Gastrocnemius medialis (tissue), 4 donors: ENCODE measurements at regions not wholly inside any gene's neighbourhood (a gene's known extent, or its start where the extent isn't known, plus 50 kb on each side); places are given as distances from the start of the nearest gene placed in this dataset.

ENCODE experiments used
- ATAC-seq, 2 donors: fragments of 150-250 bp; one replicate each; pipeline ENCODE4 v1.9.1; 2016
- DNase-seq, 2 donors: peaks; one replicate each; pipeline ENCODE4 v3.0.0-alpha.2; 2019
- H3K27ac ChIP-seq, 4 donors: fragments of 200-600 bp; sonication (generic); 1 replicate in 1 of 4; 2 replicates in 3 of 4; pipeline ENCODE4 v1.5.1; 2016 to 2018; ENCODE audit warnings: mild to moderate bottlenecking in 2 of 4, moderate library complexity in 1 of 4
- H3K27me3 ChIP-seq, 3 donors: fragments of 200-600 bp; sonication (generic) in 2 of 3; 1 replicate in 1 of 3; 2 replicates in 2 of 3; pipeline versions ENCODE4 v1.5.1 to v1.6.0; 2016 to 2019; ENCODE audit warnings: mild to moderate bottlenecking in 1 of 3, moderate library complexity in 1 of 3
- H3K36me3 ChIP-seq, 2 donors: fragments of 200-600 bp; sonication (generic) in 1 of 2; one replicate each; pipeline ENCODE4 v1.5.1; 2017 to 2018
- H3K4me1 ChIP-seq, 2 donors: fragments of 200-600 bp; sonication (generic) in 1 of 2; one replicate each; pipeline ENCODE4 v1.5.1; 2016 to 2017; ENCODE audit warnings: mild to moderate bottlenecking in 2 of 2
- H3K4me3 ChIP-seq, 4 donors: fragments of 200-600 bp; sonication (generic) in 3 of 4; 1 replicate in 1 of 4; 2 replicates in 3 of 4; pipeline ENCODE4 v1.5.1; 2016 to 2019; ENCODE audit warnings: mild to moderate bottlenecking in 2 of 4
- H3K9me3 ChIP-seq, 3 donors: fragments of 200-600 bp; sonication (generic) in 2 of 3; 1 replicate in 1 of 3; 2 replicates in 2 of 3; pipeline ENCODE4 v1.5.1; 2016 to 2019
- POLR2A ChIP-seq, 2 donors: fragments of 450-650 bp; IDR thresholded peaks; one replicate each; pipeline ENCODE4 v1.6.1; 2017; ENCODE audit warnings: antibody characterized with exemption in 2 of 2, mild to moderate bottlenecking in 2 of 2, moderate library complexity in 2 of 2
- in situ Hi-C, 4 donors: fragments of 200-750 bp; cut with MboI; loops; one replicate each; pipeline versions ENCODE4 v1.15.0 to v1.8.0; 2017; ENCODE audit warnings: low sequenced_read_pairs in 4 of 4
- intact Hi-C: fragments of 100-400 bp; cut with DNase I; formaldehyde crosslinking; loops from one replicate; pipeline ENCODE4 v1.15.1; 2023; ENCODE audit warnings: low total_unique reads
- TF ChIP-seq, protein P1 (sequence below), 5 experiments: fragments of 450-650 bp in 3 of 5; fragments of 200-600 bp in 2 of 5; sonication (generic) in 2 of 5; IDR thresholded peaks in 4 of 5; conservative IDR thresholded peaks in 1 of 5; 1 replicate in 4 of 5; 2 replicates in 1 of 5; pipeline ENCODE4 v1.5.1; 2016 to 2019; ENCODE audit warnings: antibody characterized with exemption in 5 of 5, mild to moderate bottlenecking in 3 of 5, moderate library complexity in 3 of 5

GRCh38 chr13:67696775-67697174 is 466.6 kb upstream of the PCDH9 start:
- H3K27me3 ChIP-seq = no peaks in the 10 kb centered on the region
- no peaks in the 10 kb centered on the region for H3K9me3 ChIP-seq
- H3K4me3 ChIP-seq = no peak overlapping the region
- no peaks in the 10 kb centered on the region for H3K36me3 ChIP-seq
- TF ChIP-seq, protein P1, sequence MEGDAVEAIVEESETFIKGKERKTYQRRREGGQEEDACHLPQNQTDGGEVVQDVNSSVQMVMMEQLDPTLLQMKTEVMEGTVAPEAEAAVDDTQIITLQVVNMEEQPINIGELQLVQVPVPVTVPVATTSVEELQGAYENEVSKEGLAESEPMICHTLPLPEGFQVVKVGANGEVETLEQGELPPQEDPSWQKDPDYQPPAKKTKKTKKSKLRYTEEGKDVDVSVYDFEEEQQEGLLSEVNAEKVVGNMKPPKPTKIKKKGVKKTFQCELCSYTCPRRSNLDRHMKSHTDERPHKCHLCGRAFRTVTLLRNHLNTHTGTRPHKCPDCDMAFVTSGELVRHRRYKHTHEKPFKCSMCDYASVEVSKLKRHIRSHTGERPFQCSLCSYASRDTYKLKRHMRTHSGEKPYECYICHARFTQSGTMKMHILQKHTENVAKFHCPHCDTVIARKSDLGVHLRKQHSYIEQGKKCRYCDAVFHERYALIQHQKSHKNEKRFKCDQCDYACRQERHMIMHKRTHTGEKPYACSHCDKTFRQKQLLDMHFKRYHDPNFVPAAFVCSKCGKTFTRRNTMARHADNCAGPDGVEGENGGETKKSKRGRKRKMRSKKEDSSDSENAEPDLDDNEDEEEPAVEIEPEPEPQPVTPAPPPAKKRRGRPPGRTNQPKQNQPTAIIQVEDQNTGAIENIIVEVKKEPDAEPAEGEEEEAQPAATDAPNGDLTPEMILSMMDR (IDR thresholded peaks at IDR 0.05 in 4 of 5, conservative IDR thresholded peaks at IDR 0.05 in 1 of 5) = no peak
- TF ChIP-seq POLR2A (IDR thresholded peaks at IDR 0.05) = no peak
- no peak for DNase-seq
- no peak overlapping the region for H3K27ac ChIP-seq
- no peak for ATAC-seq
- no peaks in the 10 kb centered on the region for H3K4me1 ChIP-seq
- intact Hi-C loops (no loop called here), in situ Hi-C loops (no loop called here)

DNA sequence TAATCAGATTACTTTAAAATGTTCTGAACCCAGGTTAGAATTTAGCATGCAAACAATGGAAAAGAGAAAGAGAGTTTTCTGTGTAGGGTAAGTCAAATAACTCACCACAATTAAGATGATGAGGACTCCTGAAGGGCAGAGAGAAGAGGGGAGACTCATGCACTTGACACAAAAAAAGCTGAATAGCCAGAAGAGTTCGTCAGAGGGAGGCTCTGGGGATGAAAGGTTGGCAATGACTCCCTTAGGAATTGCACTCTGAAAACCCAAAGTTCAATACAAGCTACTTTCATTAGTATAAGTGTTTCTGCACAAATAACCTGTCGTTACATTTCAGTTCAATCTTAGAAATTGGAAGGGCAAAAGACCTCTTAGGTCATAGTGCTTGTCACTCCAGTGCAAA is 434.4 kb upstream of the PCDH9 start:
- Histone ChIP-seq H3K27ac (no peak overlapping the region), H3K4me1 (no peaks in the 10 kb centered on the region), H3K4me3 (no peak overlapping the region), H3K9me3 (no peaks in the 10 kb centered on the region), H3K27me3 (no peaks in the 10 kb centered on the region), H3K36me3 (no peaks in the 10 kb centered on the region)
- intact Hi-C loops = no loop called here
- ATAC-seq (no peak), DNase-seq (no peak)
- in situ Hi-C loops = no loop called here
- TF ChIP-seq, protein P1 (IDR thresholded peaks at IDR 0.05 in 4 of 5, conservative IDR thresholded peaks at IDR 0.05 in 1 of 5) = no peak
- no peak for TF ChIP-seq POLR2A (IDR thresholded peaks at IDR 0.05)

GRCh38 chr13:67662997-67663396 is 432.9 kb upstream of the PCDH9 start:
- intact Hi-C loops (no loop called here), in situ Hi-C loops (no loop called here)
- no peaks in the 10 kb centered on the region for H3K36me3 ChIP-seq
- DNase-seq = no peak
- no peak for ATAC-seq
- no peak overlapping the region for H3K27ac ChIP-seq
- H3K4me1 ChIP-seq = no peaks in the 10 kb centered on the region
- TF ChIP-seq, protein P1 (IDR thresholded peaks at IDR 0.05 in 4 of 5, conservative IDR thresholded peaks at IDR 0.05 in 1 of 5) = no peak
- TF ChIP-seq POLR2A (IDR thresholded peaks at IDR 0.05) = no peak
- H3K27me3 ChIP-seq = no peaks in the 10 kb centered on the region
- H3K4me3 ChIP-seq = no peak overlapping the region
- no peaks in the 10 kb centered on the region for H3K9me3 ChIP-seq

- Histone ChIP-seq H3K4me3 (no peak overlapping the region), H3K27me3 (no peaks in the 10 kb centered on the region), H3K4me1 (no peaks in the 10 kb centered on the region), H3K9me3 (no peaks in the 10 kb centered on the region), H3K36me3 (no peaks in the 10 kb centered on the region), H3K27ac (no peak overlapping the region)
- in situ Hi-C loops = no loop called here
- ATAC-seq (no peak), DNase-seq (no peak)
- intact Hi-C loops = no loop called here
- TF ChIP-seq POLR2A (IDR thresholded peaks at IDR 0.05) = no peak
- TF ChIP-seq, protein P1 (IDR thresholded peaks at IDR 0.05 in 4 of 5, conservative IDR thresholded peaks at IDR 0.05 in 1 of 5) = no peak
Measured at GRCh38 chr13:67652887-67653286, 422.8 kb upstream of the PCDH9 start.

- Histone ChIP-seq H3K27ac (no peak overlapping the region), H3K4me3 (no peak overlapping the region), H3K9me3 (no peaks in the 10 kb centered on the region), H3K4me1 (no peaks in the 10 kb centered on the region), H3K27me3 (no peaks in the 10 kb centered on the region), H3K36me3 (no peaks in the 10 kb centered on the region)
- TF ChIP-seq, protein P1 (IDR thresholded peaks at IDR 0.05 in 4 of 5, conservative IDR thresholded peaks at IDR 0.05 in 1 of 5) = no peak
- no peak for TF ChIP-seq POLR2A (IDR thresholded peaks at IDR 0.05)
- no peak for ATAC-seq
- in situ Hi-C loops = no loop called here
- no peak for DNase-seq
- intact Hi-C loops = no loop called here
Measured at GRCh38 chr13:67651908-67652465, 421.9 kb upstream of the PCDH9 start.
